HEK293 (cell line): ENCODE measurements at regions not wholly inside any gene's neighbourhood (a gene's known extent, or its start where the extent isn't known, plus 50 kb on each side); places are given as distances from the start of the nearest gene placed in this dataset.
A peak's percentile ranks its signal among the peaks of the same experiment; 100 is the strongest.

ENCODE experiments used
- CTCF ChIA-PET: fragments of 350-600 bp; formaldehyde crosslinking; extraction: SDS; loops from one replicate; lab custom pipeline; 2021; ENCODE audit warnings: antibody characterized with exemption; lab: Yijun Ruan, JAX
- POLR2A ChIA-PET: fragments of 300-600 bp; formaldehyde crosslinking; extraction: SDS; loops from one replicate; lab custom pipeline; 2020; ENCODE audit warnings: antibody characterized with exemption, inconsistent platforms; lab: Yijun Ruan, JAX
- H3K27ac ChIP-seq: fragments of 200-500 bp; sonication (Bioruptor generic); 2 replicates; pipeline ENCODE4 v1.5.1; 2014; ENCODE audit warnings: low read depth, low read length, control low read depth, inconsistent platforms; ENCODE audit errors: extremely low read depth
- H3K36me3 ChIP-seq, 2 experiments: fragments of 200-500 bp in 1 of 2; sonication (Bioruptor generic) in 1 of 2; 1 replicate in 1 of 2; 2 replicates in 1 of 2; pipeline ENCODE4 v1.5.1; 2014 to 2017; ENCODE audit warnings: inconsistent platforms in 2 of 2, low read length in 2 of 2; ENCODE audit not compliant: control insufficient read depth in 2 of 2, insufficient read depth in 1 of 2
- H3K4me1 ChIP-seq: fragments of 200-500 bp; sonication (Bioruptor generic); 2 replicates; pipeline ENCODE4 v1.5.1; 2014; ENCODE audit warnings: mild to moderate bottlenecking, low read length, inconsistent platforms; ENCODE audit not compliant: control insufficient read depth, insufficient read depth
- H3K4me3 ChIP-seq: 2 replicates; pipeline ENCODE4 v1.5.1; 2011; ENCODE audit warnings: low read depth, mild to moderate bottlenecking, control low read depth, low read length, moderate library complexity
- H3K9me3 ChIP-seq: fragments of 200-500 bp; sonication (Bioruptor generic); 2 replicates; pipeline ENCODE4 v1.5.1; 2014; ENCODE audit warnings: low read depth, low read length, inconsistent platforms; ENCODE audit not compliant: control insufficient read depth, insufficient read depth
- GLI2 ChIP-seq: fragments of 450-650 bp; formaldehyde crosslinking; IDR thresholded peaks from 2 replicates; pipeline ENCODE4; 2017; ENCODE audit warnings: missing biosample characterization, missing genetic modification characterization, low read depth, borderline replicate concordance
- GLIS1 ChIP-seq: fragments of 450-650 bp; formaldehyde crosslinking; IDR thresholded peaks from 2 replicates; pipeline ENCODE4 v1.5.1; 2016; ENCODE audit warnings: missing biosample characterization, missing genetic modification characterization
- SALL2 ChIP-seq: fragments of 450-650 bp; formaldehyde crosslinking; IDR thresholded peaks from 2 replicates; pipeline ENCODE4 v1.5.0; 2017; ENCODE audit warnings: missing biosample characterization, mild to moderate bottlenecking, missing genetic modification characterization, borderline replicate concordance
- ZBTB17 ChIP-seq: fragments of 450-650 bp; formaldehyde crosslinking; IDR thresholded peaks from 2 replicates; pipeline ENCODE4 v1.5.1; 2016; ENCODE audit warnings: missing biosample characterization, missing genetic modification characterization
- ZNF366 ChIP-seq: fragments of 450-650 bp; formaldehyde crosslinking; conservative IDR thresholded peaks from 2 replicates; pipeline ENCODE4 v1.5.1; 2016; ENCODE audit warnings: missing biosample characterization, missing genetic modification characterization
- ZNF48 ChIP-seq: fragments of 450-650 bp; formaldehyde crosslinking; IDR thresholded peaks from 2 replicates; pipeline ENCODE4 v1.5.1; 2016; ENCODE audit warnings: missing biosample characterization, missing genetic modification characterization
- ZNF76 ChIP-seq: fragments of 450-650 bp; formaldehyde crosslinking; IDR thresholded peaks from 2 replicates; pipeline ENCODE4; 2016; ENCODE audit warnings: low read depth, missing biosample characterization, missing genetic modification characterization, borderline replicate concordance
- ZNF843 ChIP-seq: fragments of 450-650 bp; formaldehyde crosslinking; IDR thresholded peaks from 2 replicates; pipeline ENCODE4 v1.5.1; 2016; ENCODE audit warnings: missing biosample characterization, missing genetic modification characterization
- ZSCAN16 ChIP-seq: fragments of 450-650 bp; formaldehyde crosslinking; IDR thresholded peaks from 2 replicates; pipeline ENCODE4 v1.5.1; 2016; ENCODE audit warnings: missing biosample characterization, missing genetic modification characterization
- TF ChIP-seq, protein P1 (sequence below): fragments of 450-650 bp; formaldehyde crosslinking; IDR thresholded peaks from 2 replicates; pipeline ENCODE4 v1.5.1; 2016; ENCODE audit warnings: missing biosample characterization, missing genetic modification characterization
- TF ChIP-seq, protein P2 (sequence below): fragments of 450-650 bp; formaldehyde crosslinking; IDR thresholded peaks from 2 replicates; pipeline ENCODE4 v1.5.1; 2016; ENCODE audit warnings: missing biosample characterization, missing genetic modification characterization
- TF ChIP-seq, protein P3 (sequence below): fragments of 450-650 bp; formaldehyde crosslinking; IDR thresholded peaks from 2 replicates; pipeline ENCODE4 v1.5.1; 2016; ENCODE audit warnings: missing biosample characterization, missing genetic modification characterization
- TF ChIP-seq, protein P4 (sequence below): fragments of 450-650 bp; formaldehyde crosslinking; IDR thresholded peaks from 2 replicates; pipeline ENCODE4 v1.5.1; 2017; ENCODE audit warnings: missing biosample characterization, missing genetic modification characterization
- TF ChIP-seq, protein P5 (sequence below): fragments of 450-650 bp; formaldehyde crosslinking; IDR thresholded peaks from 2 replicates; pipeline ENCODE4 v1.5.1; 2016; ENCODE audit warnings: missing biosample characterization, missing genetic modification characterization
- TF ChIP-seq, protein P6 (sequence below): fragments of 450-650 bp; formaldehyde crosslinking; IDR thresholded peaks from 2 replicates; pipeline ENCODE4 v1.5.1; 2016; ENCODE audit warnings: missing biosample characterization, missing genetic modification characterization

DNA sequence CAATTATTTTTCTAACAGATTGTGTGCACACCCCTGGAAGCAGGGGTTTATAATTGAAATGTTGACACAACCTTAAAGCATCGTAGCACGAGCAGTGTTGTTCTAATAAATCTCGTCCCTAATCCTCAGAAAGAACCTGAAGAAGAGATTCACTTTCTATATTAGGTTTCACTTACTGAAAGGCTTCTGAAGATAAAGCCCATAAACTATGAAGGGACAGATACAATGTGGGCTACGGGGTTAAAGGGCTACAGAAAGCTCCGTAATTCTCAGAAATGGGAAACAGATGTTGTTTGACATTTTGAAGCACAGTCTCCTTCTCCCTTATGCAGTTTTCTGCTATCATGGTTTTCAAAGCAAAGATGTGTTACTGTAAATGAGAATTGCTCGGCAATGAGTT lies 479.6 kb downstream of the GATA3 start (continued):
- TF ChIP-seq, protein P1, sequence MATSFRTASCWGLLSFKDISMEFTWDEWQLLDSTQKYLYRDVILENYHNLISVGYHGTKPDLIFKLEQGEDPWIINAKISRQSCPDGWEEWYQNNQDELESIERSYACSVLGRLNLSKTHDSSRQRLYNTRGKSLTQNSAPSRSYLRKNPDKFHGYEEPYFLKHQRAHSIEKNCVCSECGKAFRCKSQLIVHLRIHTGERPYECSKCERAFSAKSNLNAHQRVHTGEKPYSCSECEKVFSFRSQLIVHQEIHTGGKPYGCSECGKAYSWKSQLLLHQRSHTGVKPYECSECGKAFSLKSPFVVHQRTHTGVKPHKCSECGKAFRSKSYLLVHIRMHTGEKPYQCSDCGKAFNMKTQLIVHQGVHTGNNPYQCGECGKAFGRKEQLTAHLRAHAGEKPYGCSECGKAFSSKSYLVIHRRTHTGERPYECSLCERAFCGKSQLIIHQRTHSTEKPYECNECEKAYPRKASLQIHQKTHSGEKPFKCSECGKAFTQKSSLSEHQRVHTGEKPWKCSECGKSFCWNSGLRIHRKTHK (tag by site-specific recombination), result no peak
- peak; percentile 80 for TF ChIP-seq GLI2 (tag by site-specific recombination)
- TF ChIP-seq ZBTB17, result peak; percentile 37; the same call in 1 of the 2 replicates

DNA sequence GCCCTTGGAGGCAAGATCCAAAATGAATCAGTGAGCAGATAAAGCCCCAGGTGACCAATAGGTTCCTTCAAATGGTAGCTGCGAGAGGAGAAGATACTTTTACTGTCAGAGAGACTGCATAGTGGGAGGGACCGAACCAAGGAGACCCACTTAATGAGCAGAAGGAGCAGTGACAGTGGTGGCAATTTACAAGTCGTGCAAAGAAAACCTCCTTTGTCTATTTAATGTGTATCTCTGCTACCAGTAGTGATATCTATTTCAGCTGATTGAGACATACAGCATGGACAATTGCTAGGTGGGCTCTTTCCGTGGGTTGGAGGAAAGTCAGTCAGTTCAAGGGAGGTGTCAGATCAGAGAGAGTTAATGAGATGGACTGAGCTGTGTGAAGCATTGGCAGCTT lies 480.4 kb downstream of the GATA3 start:
- Histone ChIP-seq H3K4me1 (peaks cover 7% of the 10 kb centered on the region; the same call in 1 of the 2 replicates), H3K36me3 (no peaks in the 10 kb centered on the region), H3K4me3 (no peak overlapping the region), H3K27ac (peak overlapping the region; percentile 48; the same call in 1 of the 2 replicates), H3K9me3 (no peaks in the 10 kb centered on the region)
- ChIA-PET POLR2A (no interaction called here), CTCF (interaction anchor here (0.7 kb wide), 1 partner anchor 438 kb away, joined by 3 read pairs; no protein-coding TSS in a partner anchor)
- TF ChIP-seq, protein P2, sequence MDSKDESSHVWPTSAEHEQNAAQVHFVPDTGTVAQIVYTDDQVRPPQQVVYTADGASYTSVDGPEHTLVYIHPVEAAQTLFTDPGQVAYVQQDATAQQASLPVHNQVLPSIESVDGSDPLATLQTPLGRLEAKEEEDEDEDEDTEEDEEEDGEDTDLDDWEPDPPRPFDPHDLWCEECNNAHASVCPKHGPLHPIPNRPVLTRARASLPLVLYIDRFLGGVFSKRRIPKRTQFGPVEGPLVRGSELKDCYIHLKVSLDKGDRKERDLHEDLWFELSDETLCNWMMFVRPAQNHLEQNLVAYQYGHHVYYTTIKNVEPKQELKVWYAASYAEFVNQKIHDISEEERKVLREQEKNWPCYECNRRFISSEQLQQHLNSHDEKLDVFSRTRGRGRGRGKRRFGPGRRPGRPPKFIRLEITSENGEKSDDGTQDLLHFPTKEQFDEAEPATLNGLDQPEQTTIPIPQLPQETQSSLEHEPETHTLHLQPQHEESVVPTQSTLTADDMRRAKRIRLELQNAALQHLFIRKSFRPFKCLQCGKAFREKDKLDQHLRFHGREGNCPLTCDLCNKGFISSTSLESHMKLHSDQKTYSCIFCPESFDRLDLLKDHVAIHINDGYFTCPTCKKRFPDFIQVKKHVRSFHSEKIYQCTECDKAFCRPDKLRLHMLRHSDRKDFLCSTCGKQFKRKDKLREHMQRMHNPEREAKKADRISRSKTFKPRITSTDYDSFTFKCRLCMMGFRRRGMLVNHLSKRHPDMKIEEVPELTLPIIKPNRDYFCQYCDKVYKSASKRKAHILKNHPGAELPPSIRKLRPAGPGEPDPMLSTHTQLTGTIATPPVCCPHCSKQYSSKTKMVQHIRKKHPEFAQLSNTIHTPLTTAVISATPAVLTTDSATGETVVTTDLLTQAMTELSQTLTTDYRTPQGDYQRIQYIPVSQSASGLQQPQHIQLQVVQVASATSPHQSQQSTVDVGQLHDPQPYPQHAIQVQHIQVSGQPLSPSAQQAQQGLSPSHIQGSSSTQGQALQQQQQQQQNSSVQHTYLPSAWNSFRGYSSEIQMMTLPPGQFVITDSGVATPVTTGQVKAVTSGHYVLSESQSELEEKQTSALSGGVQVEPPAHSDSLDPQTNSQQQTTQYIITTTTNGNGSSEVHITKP, result 0 out of 2 replicates have a peak, but pooled peaks have one; percentile 25
- TF ChIP-seq, protein P3, sequence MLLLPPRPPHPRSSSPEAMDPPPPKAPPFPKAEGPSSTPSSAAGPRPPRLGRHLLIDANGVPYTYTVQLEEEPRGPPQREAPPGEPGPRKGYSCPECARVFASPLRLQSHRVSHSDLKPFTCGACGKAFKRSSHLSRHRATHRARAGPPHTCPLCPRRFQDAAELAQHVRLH (tag by site-specific recombination), result no peak
- TF ChIP-seq, protein P4, sequence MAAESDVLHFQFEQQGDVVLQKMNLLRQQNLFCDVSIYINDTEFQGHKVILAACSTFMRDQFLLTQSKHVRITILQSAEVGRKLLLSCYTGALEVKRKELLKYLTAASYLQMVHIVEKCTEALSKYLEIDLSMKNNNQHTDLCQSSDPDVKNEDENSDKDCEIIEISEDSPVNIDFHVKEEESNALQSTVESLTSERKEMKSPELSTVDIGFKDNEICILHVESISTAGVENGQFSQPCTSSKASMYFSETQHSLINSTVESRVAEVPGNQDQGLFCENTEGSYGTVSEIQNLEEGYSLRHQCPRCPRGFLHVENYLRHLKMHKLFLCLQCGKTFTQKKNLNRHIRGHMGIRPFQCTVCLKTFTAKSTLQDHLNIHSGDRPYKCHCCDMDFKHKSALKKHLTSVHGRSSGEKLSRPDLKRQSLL (tag by site-specific recombination), result no peak
- no peak for TF ChIP-seq ZNF843 (tag by site-specific recombination)
- TF ChIP-seq, protein P5, sequence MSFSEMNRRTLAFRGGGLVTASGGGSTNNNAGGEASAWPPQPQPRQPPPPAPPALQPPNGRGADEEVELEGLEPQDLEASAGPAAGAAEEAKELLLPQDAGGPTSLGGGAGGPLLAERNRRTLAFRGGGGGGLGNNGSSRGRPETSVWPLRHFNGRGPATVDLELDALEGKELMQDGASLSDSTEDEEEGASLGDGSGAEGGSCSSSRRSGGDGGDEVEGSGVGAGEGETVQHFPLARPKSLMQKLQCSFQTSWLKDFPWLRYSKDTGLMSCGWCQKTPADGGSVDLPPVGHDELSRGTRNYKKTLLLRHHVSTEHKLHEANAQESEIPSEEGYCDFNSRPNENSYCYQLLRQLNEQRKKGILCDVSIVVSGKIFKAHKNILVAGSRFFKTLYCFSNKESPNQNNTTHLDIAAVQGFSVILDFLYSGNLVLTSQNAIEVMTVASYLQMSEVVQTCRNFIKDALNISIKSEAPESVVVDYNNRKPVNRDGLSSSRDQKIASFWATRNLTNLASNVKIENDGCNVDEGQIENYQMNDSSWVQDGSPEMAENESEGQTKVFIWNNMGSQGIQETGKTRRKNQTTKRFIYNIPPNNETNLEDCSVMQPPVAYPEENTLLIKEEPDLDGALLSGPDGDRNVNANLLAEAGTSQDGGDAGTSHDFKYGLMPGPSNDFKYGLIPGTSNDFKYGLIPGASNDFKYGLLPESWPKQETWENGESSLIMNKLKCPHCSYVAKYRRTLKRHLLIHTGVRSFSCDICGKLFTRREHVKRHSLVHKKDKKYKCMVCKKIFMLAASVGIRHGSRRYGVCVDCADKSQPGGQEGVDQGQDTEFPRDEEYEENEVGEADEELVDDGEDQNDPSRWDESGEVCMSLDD (tag by site-specific recombination), result no peak

DNA sequence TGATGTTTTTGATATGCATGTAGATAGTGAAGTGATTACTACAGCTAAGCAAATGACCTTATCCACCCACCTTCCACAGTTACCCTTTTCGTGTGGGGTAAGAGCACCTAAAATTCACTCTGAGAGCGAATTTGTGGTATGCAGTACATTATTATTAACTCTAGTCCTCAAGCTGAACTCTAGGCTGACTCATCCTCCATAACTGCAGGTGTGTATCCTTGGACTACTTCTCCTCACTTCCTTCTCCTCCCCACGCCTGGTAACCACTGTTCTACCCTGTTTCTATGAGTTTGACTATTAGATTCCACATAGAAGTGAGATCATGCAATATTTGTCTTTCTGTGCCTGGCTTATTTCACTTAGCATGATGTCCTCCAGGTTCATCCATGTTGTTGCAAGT lies 484.6 kb downstream of the GATA3 start:
- Histone ChIP-seq H3K4me3 (no peak overlapping the region), H3K9me3 (no peaks in the 10 kb centered on the region), H3K27ac (no peak overlapping the region), H3K36me3 (no peaks in the 10 kb centered on the region), H3K4me1 (peaks cover 10% of the 10 kb centered on the region; the same call in 1 of the 2 replicates)
- ChIA-PET CTCF (no interaction called here), POLR2A (no interaction called here)
- TF ChIP-seq ZNF366 (tag by site-specific recombination) (no peak), GLIS1 (no peak), ZNF48 (no peak), ZNF76 (tag by site-specific recombination) (no peak), SALL2 (no peak), ZNF843 (tag by site-specific recombination) (no peak), ZSCAN16 (no peak)
- TF ChIP-seq, protein P6, sequence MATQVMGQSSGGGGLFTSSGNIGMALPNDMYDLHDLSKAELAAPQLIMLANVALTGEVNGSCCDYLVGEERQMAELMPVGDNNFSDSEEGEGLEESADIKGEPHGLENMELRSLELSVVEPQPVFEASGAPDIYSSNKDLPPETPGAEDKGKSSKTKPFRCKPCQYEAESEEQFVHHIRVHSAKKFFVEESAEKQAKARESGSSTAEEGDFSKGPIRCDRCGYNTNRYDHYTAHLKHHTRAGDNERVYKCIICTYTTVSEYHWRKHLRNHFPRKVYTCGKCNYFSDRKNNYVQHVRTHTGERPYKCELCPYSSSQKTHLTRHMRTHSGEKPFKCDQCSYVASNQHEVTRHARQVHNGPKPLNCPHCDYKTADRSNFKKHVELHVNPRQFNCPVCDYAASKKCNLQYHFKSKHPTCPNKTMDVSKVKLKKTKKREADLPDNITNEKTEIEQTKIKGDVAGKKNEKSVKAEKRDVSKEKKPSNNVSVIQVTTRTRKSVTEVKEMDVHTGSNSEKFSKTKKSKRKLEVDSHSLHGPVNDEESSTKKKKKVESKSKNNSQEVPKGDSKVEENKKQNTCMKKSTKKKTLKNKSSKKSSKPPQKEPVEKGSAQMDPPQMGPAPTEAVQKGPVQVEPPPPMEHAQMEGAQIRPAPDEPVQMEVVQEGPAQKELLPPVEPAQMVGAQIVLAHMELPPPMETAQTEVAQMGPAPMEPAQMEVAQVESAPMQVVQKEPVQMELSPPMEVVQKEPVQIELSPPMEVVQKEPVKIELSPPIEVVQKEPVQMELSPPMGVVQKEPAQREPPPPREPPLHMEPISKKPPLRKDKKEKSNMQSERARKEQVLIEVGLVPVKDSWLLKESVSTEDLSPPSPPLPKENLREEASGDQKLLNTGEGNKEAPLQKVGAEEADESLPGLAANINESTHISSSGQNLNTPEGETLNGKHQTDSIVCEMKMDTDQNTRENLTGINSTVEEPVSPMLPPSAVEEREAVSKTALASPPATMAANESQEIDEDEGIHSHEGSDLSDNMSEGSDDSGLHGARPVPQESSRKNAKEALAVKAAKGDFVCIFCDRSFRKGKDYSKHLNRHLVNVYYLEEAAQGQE (tag by site-specific recombination), result no peak
